GM18907 (cell line): ENCODE measurements at regions not wholly inside any gene's neighbourhood (a gene's known extent, or its start where the extent isn't known, plus 50 kb on each side); places are given as distances from the start of the nearest gene placed in this dataset.

Source experiments
- ATAC-seq: cut with Tn5 transposase; IDR thresholded peaks from one replicate; pipeline ENCODE4 v1.9.1; 2021; ENCODE audit warnings: mild to moderate bottlenecking, moderate library complexity; ENCODE audit not compliant: unreplicated experiment

GRCh38 chr15:46682969-46683791 is 1034.1 kb upstream of the SEMA6D start:
- ATAC-seq: no peak

- ATAC-seq: no peak
Measured at GRCh38 chr15:46685096-46685495, 1032.2 kb upstream of the SEMA6D start.

- no peak for ATAC-seq
Measured at GRCh38 chr15:46685681-46686080, 1031.6 kb upstream of the SEMA6D start.

- no peak for ATAC-seq
Measured at GRCh38 chr15:46696281-46696680, 1021.0 kb upstream of the SEMA6D start.

DNA sequence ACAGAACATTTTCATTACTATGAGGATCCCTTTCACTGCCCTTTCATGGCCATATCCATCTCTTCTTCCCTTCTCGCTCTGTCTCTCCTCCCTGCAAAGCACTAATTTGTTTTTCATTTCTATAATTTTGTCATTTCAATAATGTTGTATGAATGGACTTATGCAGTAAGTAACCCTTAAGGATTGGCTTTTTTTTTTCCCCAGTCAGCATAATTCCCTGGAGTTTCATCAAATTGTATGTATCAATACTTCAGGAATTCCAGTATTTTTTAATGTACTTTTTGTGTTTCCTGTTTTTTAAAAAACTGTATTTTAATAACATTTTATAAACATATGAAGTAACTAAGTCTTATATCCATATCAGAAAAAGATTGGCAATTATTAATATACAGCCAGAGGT is 1016.0 kb upstream of the SEMA6D start:
- ATAC-seq: no peak

DNA sequence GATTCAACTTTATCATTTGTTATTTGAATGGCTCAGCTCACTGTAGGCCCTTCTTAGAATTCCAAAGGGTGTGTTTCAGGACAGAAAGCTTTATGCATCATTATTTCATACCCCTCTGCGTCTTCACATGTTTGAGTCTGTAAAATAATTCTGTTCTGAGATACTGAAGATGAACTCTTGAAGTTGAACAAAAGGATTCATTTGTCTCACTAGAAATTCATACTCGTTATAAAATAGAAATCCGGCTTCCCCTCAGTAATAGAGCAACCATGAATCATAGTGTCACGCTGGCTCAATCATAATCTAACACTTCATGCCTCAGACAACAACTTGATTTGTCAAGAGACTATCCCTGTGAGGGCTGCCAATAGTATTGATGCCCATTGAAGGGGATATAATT is 1015.4 kb upstream of the SEMA6D start:
- no peak for ATAC-seq

DNA sequence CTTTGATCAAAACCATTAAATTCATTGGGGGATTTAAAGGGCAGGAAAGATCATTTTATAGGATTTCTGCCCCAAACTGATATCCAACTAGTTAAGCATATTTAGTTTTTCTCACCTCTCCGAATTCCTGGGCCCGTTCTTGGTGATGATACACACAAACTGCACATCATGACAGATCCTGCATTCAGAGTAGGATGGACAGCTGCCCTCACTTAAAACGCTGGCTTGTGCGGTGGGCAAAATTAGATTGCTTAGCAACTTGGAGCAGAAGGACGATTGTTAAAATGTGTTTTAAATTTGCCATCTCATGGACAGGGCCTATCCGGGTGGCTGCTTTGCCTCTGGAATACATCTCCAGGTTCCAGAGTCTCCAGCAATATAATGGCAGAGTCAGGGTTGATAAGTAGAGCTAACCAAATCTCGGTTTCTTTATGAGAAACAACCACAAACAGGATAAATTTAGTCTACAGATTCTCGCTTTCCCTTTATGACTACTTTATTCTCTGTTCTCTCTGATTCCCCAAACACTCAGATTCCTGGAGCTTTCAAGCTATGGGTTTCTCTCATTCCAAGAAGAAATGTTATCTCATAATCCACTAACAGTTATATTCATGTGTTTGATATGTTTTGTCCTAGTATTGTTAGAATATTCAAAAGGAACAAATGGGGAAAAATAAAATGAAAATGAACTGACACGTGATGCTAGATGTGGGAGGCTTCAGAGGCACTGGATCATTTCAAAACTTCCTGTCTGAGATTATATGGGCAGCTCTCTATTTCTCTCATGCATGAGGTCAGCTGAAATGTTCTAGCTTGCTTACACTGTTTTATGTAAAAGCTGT is 1014.1 kb upstream of the SEMA6D start:
- no peak for ATAC-seq

GRCh38 chr15:46703871-46704637 is 1013.3 kb upstream of the SEMA6D start:
- ATAC-seq: no peak

GRCh38 chr15:46707452-46707851 is 1009.9 kb upstream of the SEMA6D start:
- no peak for ATAC-seq

GRCh38 chr15:46708226-46708625 is 1009.1 kb upstream of the SEMA6D start:
- no peak for ATAC-seq

DNA sequence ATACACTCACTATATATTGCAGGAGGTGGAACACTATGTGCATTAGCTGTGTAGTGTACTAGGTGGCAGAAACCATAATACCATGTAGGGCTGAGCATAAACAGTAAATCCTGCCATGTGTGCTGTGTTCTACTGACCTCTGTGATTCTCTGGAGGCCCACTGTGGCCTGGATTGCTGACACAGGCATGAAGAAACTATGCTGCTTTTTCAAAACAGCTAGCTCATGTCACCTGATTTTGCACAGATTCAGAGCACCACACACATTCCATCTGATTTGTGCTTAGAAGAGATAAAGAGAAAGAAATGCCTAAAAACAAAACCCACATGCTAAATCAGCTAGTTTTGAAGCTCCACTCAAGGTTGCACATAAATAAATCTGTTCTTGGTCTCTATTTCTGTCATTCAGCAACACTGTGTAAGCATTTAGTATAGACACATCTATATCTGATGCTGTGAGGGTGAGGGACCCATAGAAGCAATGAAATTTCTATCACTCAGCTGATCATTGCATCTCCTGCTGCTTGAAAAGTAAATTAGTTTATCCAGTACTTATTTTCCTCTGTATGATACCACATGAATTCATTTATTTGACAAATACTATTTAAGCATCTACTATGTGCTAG is 1007.7 kb upstream of the SEMA6D start:
- ATAC-seq: no peak

DNA sequence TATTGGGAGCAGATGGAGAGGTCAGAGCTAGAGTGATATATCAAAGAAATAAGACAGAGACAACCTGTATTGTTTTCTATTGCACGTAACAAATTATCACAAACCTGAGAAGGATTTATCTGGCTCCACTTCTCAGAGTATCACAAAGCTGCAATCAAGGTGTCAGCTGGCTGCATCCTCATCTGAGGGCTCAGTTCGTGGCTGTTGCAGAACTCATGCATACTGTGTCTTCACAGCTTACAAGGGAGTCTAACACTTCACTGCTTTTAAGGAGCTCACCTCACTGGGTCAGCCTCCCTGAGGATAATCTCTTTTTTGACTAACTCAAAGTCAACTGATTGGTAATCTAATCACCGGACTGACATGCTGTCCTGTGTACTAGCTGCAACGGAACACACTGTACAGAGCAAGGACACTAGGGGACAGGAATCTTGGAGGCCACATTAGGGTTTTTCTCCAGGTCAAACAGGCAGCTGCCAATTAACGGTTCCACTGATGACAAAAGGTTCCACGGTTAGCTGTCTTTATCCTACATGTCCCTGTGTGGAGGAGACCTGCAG is 1006.8 kb upstream of the SEMA6D start:
- no peak for ATAC-seq

DNA sequence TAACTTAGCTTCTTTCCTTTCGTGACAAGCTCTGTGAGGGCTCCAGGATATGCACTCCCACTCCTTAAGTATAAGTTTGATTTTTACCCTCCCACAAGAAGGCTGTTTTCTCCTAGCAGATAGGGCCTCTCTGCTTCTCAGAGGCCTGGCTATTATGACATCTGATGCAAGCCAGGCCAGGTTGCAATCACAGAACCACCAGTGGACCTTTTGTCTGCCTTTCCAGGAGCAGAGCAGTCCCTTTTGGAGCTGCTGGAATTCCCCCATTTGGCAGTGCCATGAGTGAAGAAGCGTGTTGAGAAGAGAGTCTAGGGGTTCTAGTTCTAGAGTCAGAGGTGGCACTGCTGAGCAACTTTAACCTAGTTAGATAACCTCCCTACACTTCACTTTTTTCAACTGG is 1004.3 kb upstream of the SEMA6D start:
- ATAC-seq: no peak

DNA sequence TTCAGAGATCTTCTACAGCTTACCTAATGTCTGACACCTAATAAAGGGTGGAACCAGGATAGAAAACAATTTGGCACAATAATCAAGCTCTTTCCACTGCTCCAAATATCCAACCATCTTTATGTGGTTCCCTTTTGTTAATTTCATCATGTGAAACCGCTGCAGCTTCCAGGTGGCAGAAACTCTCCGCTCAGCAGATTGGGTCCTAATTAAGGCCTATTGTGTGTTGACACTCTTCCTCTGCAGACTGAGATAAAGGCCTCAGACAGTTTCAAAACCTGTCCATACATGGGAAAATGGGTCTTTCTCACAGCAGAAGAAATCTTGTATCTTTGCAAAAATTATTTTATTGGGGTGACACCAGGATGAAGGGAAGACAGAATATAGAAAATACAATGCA is 1002.4 kb upstream of the SEMA6D start:
- no peak for ATAC-seq

DNA sequence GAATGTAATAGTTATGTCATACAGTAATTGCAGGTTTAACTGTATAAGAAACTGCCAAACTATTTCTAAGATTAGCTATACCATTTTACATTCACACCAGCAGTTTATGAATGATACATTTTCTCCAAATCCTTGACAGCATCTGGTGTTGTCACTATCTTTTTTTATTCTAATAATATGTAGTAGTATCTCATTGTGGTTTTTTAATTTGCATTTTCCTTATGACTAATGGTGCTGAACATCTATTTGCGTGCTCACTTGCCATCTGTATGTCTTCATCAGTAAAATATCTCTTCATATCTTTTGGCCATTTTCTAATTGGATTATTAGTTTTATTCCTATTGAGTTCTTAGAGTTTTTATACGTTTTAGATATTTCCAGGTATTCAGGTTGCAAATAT is 994.0 kb upstream of the SEMA6D start:
- ATAC-seq: no peak

- ATAC-seq: no peak
Measured at GRCh38 chr15:46732060-46732459, 985.2 kb upstream of the SEMA6D start.

DNA sequence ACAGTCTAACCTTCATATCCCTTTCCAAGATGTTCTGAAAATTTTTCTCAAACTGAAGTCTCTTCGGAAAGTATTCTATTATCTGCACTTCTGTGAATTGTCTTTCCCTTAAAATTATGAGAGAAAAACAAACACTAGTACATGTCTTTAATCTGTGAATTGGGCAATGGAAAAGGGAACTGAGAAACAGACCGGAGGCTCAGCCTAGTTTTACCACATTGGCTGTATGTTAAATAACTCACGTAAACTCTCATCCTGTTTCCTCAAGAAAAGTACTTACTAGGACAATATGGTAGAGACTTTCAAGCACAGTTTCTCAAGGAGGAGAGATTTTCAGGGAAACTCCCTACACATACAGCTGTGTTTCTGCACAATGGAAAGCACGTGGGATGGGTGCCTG is 982.2 kb upstream of the SEMA6D start:
- no peak for ATAC-seq

GRCh38 chr15:46751303-46751702 is 966.0 kb upstream of the SEMA6D start:
- no peak for ATAC-seq

GRCh38 chr15:46753946-46754345 is 963.4 kb upstream of the SEMA6D start:
- ATAC-seq: no peak

GRCh38 chr15:46763091-46763490 is 954.2 kb upstream of the SEMA6D start:
- no peak for ATAC-seq

GRCh38 chr15:46764851-46765250 is 952.5 kb upstream of the SEMA6D start:
- no peak for ATAC-seq
